ENCODE measurements at regions not wholly inside any gene's neighbourhood (a gene's known extent, or its start where the extent isn't known, plus 50 kb on each side); places are given as distances from the start of the nearest gene placed in this dataset.

- TF ChIP-seq, protein P1, sequence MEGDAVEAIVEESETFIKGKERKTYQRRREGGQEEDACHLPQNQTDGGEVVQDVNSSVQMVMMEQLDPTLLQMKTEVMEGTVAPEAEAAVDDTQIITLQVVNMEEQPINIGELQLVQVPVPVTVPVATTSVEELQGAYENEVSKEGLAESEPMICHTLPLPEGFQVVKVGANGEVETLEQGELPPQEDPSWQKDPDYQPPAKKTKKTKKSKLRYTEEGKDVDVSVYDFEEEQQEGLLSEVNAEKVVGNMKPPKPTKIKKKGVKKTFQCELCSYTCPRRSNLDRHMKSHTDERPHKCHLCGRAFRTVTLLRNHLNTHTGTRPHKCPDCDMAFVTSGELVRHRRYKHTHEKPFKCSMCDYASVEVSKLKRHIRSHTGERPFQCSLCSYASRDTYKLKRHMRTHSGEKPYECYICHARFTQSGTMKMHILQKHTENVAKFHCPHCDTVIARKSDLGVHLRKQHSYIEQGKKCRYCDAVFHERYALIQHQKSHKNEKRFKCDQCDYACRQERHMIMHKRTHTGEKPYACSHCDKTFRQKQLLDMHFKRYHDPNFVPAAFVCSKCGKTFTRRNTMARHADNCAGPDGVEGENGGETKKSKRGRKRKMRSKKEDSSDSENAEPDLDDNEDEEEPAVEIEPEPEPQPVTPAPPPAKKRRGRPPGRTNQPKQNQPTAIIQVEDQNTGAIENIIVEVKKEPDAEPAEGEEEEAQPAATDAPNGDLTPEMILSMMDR (tag by site-specific recombination; IDR thresholded peaks at IDR 0.05), result no peak
- TF ChIP-seq ZNF324 (tag by site-specific recombination; IDR thresholded peaks at IDR 0.05), result no peak
- TF ChIP-seq, protein P2, sequence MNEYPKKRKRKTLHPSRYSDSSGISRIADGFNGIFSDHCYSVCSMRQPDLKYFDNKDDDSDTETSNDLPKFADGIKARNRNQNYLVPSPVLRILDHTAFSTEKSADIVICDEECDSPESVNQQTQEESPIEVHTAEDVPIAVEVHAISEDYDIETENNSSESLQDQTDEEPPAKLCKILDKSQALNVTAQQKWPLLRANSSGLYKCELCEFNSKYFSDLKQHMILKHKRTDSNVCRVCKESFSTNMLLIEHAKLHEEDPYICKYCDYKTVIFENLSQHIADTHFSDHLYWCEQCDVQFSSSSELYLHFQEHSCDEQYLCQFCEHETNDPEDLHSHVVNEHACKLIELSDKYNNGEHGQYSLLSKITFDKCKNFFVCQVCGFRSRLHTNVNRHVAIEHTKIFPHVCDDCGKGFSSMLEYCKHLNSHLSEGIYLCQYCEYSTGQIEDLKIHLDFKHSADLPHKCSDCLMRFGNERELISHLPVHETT (tag by site-specific recombination; IDR thresholded peaks at IDR 0.05), result no peak
- TF ChIP-seq ZNF416 (tag by site-specific recombination; IDR thresholded peaks at IDR 0.05), result no peak
- no peak for TF ChIP-seq ZFP41 (tag by site-specific recombination; IDR thresholded peaks at IDR 0.05; ENCODE audit: borderline replicate concordance)
- TF ChIP-seq ZNF530 (tag by site-specific recombination; IDR thresholded peaks at IDR 0.05; ENCODE audit: low read depth), result no peak
- no peak for TF ChIP-seq ZNF274 (IDR thresholded peaks at IDR 0.05; ENCODE audit: low read length)
- no peak for TF ChIP-seq ZNF274 (tag by site-specific recombination; IDR thresholded peaks at IDR 0.05; ENCODE audit: borderline replicate concordance)
- no peak for TF ChIP-seq GLI4 (tag by site-specific recombination; IDR thresholded peaks at IDR 0.05)
These were observed 227.7 kb upstream of the ANO5 start for GRCh38 chr11:21965221-21965620.

Data from HEK293 (cell line).